ENCODE measurements at regions not wholly inside any gene's neighbourhood (a gene's known extent, or its start where the extent isn't known, plus 50 kb on each side); places are given as distances from the start of the nearest gene placed in this dataset.

- TF ChIP-seq, protein P1, sequence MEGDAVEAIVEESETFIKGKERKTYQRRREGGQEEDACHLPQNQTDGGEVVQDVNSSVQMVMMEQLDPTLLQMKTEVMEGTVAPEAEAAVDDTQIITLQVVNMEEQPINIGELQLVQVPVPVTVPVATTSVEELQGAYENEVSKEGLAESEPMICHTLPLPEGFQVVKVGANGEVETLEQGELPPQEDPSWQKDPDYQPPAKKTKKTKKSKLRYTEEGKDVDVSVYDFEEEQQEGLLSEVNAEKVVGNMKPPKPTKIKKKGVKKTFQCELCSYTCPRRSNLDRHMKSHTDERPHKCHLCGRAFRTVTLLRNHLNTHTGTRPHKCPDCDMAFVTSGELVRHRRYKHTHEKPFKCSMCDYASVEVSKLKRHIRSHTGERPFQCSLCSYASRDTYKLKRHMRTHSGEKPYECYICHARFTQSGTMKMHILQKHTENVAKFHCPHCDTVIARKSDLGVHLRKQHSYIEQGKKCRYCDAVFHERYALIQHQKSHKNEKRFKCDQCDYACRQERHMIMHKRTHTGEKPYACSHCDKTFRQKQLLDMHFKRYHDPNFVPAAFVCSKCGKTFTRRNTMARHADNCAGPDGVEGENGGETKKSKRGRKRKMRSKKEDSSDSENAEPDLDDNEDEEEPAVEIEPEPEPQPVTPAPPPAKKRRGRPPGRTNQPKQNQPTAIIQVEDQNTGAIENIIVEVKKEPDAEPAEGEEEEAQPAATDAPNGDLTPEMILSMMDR (IDR thresholded peaks at IDR 0.05; ENCODE audit: insufficient read depth, missing control alignments), result no peak
- no peak for DNase-seq (ENCODE audit: insufficient read length, low spot score)
- no peak for FAIRE-seq
Measured at GRCh38 chr21:38929142-38929541, 123.4 kb downstream of the ETS2 start.

DNA sequence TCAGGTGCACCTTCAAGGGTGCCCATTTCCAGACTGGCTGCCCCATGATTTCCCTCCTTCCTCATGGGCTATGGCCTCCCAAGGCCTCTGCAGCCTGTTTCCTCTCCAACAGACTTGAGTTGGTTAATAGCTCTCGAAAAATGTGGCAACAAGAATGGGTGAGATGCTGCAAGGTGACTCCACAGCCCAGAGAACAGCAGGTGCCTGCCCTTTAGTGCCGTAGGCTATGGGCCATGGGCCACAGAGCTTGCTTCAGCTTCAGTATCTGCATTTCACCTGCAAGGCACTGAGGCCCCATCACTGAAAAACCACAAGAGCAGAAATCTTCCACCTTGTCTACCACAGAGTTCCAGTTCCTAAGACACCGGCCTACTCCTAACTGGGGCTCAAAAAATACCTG is 122.0 kb downstream of the ETS2 start:
- no peak for FAIRE-seq
- no peak for DNase-seq (ENCODE audit: insufficient read length, low spot score)
- TF ChIP-seq, protein P1 (IDR thresholded peaks at IDR 0.05; ENCODE audit: insufficient read depth, missing control alignments), result no peak

GRCh38 chr21:38925923-38926322 is 120.2 kb downstream of the ETS2 start:
- no peak for DNase-seq (ENCODE audit: insufficient read length, low spot score)
- FAIRE-seq, result no peak
- TF ChIP-seq, protein P1 (IDR thresholded peaks at IDR 0.05; ENCODE audit: insufficient read depth, missing control alignments), result no peak

GRCh38 chr21:38925478-38925877 is 119.7 kb downstream of the ETS2 start:
- DNase-seq (ENCODE audit: insufficient read length, low spot score), result no peak
- TF ChIP-seq, protein P1 (IDR thresholded peaks at IDR 0.05; ENCODE audit: insufficient read depth, missing control alignments), result no peak
- FAIRE-seq, result no peak

GRCh38 chr21:38924954-38925353 is 119.2 kb downstream of the ETS2 start:
- no peak for DNase-seq (ENCODE audit: insufficient read length, low spot score)

DNA sequence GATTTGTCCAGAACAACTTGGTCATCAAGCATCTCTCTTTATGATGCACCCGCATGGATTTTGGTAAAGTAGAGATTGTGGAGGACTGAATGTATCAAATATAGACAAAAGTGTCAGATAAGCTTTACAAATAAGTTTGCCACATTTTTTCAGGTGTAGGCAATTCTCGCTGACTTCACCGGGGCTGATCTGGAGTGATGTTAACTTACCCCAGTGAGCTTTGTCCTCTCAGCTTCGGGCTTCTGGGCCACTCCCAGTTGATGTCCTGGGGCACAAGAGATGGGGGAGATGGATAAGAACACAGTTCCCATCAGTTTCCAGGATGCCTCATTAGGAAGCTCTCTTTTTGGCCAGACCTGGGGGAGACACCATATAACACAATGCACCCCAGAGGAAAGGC is 117.7 kb downstream of the ETS2 start:
- TF ChIP-seq, protein P1 (IDR thresholded peaks at IDR 0.05; ENCODE audit: insufficient read depth, missing control alignments), result no peak
- no peak for FAIRE-seq
- no peak for DNase-seq (ENCODE audit: insufficient read length, low spot score)

More at GRCh38 chr21:38924954-38925353, 119.2 kb downstream of the ETS2 start:
- no peak for FAIRE-seq
- TF ChIP-seq, protein P1 (IDR thresholded peaks at IDR 0.05; ENCODE audit: insufficient read depth, missing control alignments), result no peak

DNA sequence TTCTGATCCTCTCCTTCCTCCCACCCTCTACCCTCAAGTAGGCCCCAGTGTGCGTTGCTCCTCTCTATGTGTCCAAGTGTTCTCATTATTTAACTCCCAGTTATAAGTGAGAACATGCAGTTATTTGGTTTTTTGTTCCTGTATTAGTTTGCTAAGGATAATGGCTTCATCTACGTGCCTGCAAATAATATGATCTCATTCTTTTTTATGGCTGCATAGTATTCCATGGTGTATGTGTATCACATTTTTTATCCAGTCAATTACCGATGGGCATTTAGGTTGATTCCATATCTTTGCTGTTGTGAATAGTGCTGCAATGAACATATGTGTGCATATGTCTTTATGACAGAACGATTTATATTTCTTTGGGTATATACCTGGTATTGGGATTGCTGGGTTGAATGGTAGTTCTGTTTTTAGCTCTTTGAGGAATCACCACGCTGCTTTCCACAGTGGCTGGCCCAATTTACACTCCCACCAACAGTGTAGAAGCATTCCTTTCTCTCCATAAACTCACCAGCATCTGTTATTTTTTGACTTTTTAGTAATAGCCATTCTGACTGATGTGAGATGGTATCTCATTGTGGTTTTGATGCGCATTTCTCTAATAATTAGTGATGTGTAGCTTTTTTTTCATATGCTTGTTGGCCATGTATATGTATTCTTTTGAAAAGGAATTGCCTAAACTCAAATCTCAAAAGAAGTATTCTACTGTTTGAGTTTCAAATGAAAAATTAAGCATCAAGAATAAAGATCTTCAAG is 116.9 kb downstream of the ETS2 start:
- FAIRE-seq, result no peak
- DNase-seq (ENCODE audit: insufficient read length, low spot score), result no peak
- TF ChIP-seq, protein P1 (IDR thresholded peaks at IDR 0.05; ENCODE audit: insufficient read depth, missing control alignments), result no peak
